Fibroblast of skin of back (primary cell): ENCODE measurements at regions not wholly inside any gene's neighbourhood (a gene's known extent, or its start where the extent isn't known, plus 50 kb on each side); places are given as distances from the start of the nearest gene placed in this dataset.
"Not testable (repeated sequence)": the region's sequence is repeated elsewhere in the genome, so short reads cannot be mapped to it uniquely, and the experiment has no call there.

ENCODE experiments used
- DNase-seq: peaks from one replicate; pipeline ENCODE4 v3.0.0-alpha.2; 2013

- no peak for DNase-seq
Measured at GRCh38 chr14:106218174-106218573, 691.8 kb downstream of the TMEM121 start.

- no peak for DNase-seq
Measured at GRCh38 chr14:106222311-106222710, 695.9 kb downstream of the TMEM121 start.

- DNase-seq, result no peak
Measured at GRCh38 chr14:106222731-106223130, 696.3 kb downstream of the TMEM121 start.

- DNase-seq, result no peak
Measured at GRCh38 chr14:106227793-106228192, 701.4 kb downstream of the TMEM121 start.

GRCh38 chr14:106228541-106229158 is 702.3 kb downstream of the TMEM121 start:
- no peak for DNase-seq

- DNase-seq, result no peak
Measured at GRCh38 chr14:106230071-106230470, 703.7 kb downstream of the TMEM121 start.

GRCh38 chr14:106233191-106233590 is 706.8 kb downstream of the TMEM121 start:
- not testable (repeated sequence) for DNase-seq

- not testable (repeated sequence) for DNase-seq
Measured at GRCh38 chr14:106234525-106235254, 708.3 kb downstream of the TMEM121 start.

GRCh38 chr14:106235356-106236159 is 709.2 kb downstream of the TMEM121 start:
- DNase-seq, result no peak

GRCh38 chr14:106248321-106249192 is 722.2 kb downstream of the TMEM121 start:
- no peak for DNase-seq

GRCh38 chr14:106253995-106254394 is 727.6 kb downstream of the TMEM121 start:
- not testable (repeated sequence) for DNase-seq

- DNase-seq, result not testable (repeated sequence)
Measured at GRCh38 chr14:106257569-106257994, 731.2 kb downstream of the TMEM121 start.

GRCh38 chr14:106268013-106268727 is 741.8 kb downstream of the TMEM121 start:
- DNase-seq, result no peak

- no peak for DNase-seq
Measured at GRCh38 chr14:106269029-106269428, 742.6 kb downstream of the TMEM121 start.

- no peak for DNase-seq
Measured at GRCh38 chr14:106269451-106270204, 743.2 kb downstream of the TMEM121 start.

GRCh38 chr14:106270476-106271121 is 744.2 kb downstream of the TMEM121 start:
- DNase-seq, result not testable (repeated sequence)

GRCh38 chr14:106276326-106277267 is 750.2 kb downstream of the TMEM121 start:
- DNase-seq, result no peak

- no peak for DNase-seq
Measured at GRCh38 chr14:106277503-106277902, 751.1 kb downstream of the TMEM121 start.

- DNase-seq, result no peak
Measured at GRCh38 chr14:106280876-106281275, 754.5 kb downstream of the TMEM121 start.
